Right lobe of liver (tissue), 6 donors: ENCODE measurements at regions not wholly inside any gene's neighbourhood (a gene's known extent, or its start where the extent isn't known, plus 50 kb on each side); places are given as distances from the start of the nearest gene placed in this dataset.

Experiments
- ATAC-seq, 4 donors: fragments of 200-7000 bp; cut with Tn5 transposase; one replicate each; pipeline ENCODE4 v1.9.1; 2020; ENCODE audit warnings: mild to moderate bottlenecking in 4 of 4, moderate library complexity in 4 of 4
- DNase-seq, 3 donors: peaks; one replicate each; pipeline ENCODE4 v3.0.0-alpha.2; 2020
- H3K27ac ChIP-seq, 3 donors: fragments of 200-600 bp; one replicate each; pipeline ENCODE4 v1.8.0; 2022
- H3K27me3 ChIP-seq, 2 donors: fragments of 200-600 bp; one replicate each; pipeline ENCODE4 v1.8.0; 2022
- H3K36me3 ChIP-seq, 4 donors: fragments of 200-600 bp; sonication (generic) in 1 of 4; one replicate each; pipeline versions ENCODE4 v1.5.1 to v1.8.0; 2017 to 2022; ENCODE audit warnings: control low read depth in 1 of 4
- H3K4me1 ChIP-seq, 4 donors: fragments of 200-600 bp; sonication (generic) in 1 of 4; one replicate each; pipeline versions ENCODE4 v1.5.1 to v1.8.0; 2017 to 2022; ENCODE audit warnings: control low read depth in 1 of 4
- H3K4me3 ChIP-seq, 3 donors: fragments of 200-600 bp; one replicate each; pipeline ENCODE4 v1.8.0; 2022
- H3K9me3 ChIP-seq, 4 donors: fragments of 200-600 bp; sonication (generic) in 1 of 4; one replicate each; pipeline versions ENCODE4 v1.5.1 to v1.8.0; 2017 to 2022; ENCODE audit warnings: control low read depth in 1 of 4
- POLR2A ChIP-seq: fragments of 450-650 bp; IDR thresholded peaks from one replicate; pipeline ENCODE4 v1.6.1; 2017; ENCODE audit warnings: antibody characterized with exemption, mild to moderate bottlenecking
- WGBS: methylation state at CpG from one replicate; pipeline ENCODE4 v1.1.6; 2018; ENCODE audit warnings: low coverage, low lambda C conversion rate; ENCODE audit not compliant: insufficient coverage; ENCODE audit errors: missing lambda C conversion rate; 5-methylcytosine and 5-hydroxymethylcytosine counted together
- intact Hi-C, 2 donors: fragments of 100-400 bp; cut with DNase I; formaldehyde crosslinking; loops; one replicate each; pipeline versions ENCODE4 v1.11.2 to v1.14.1; 2022
- TF ChIP-seq, protein P1 (sequence below), 4 donors: fragments of 200-600 bp in 3 of 4; fragments of 450-650 bp in 1 of 4; IDR thresholded peaks; one replicate each; pipeline versions ENCODE4 v1.5.1 to v1.8.0; 2016 to 2022; ENCODE audit warnings: antibody characterized with exemption in 4 of 4, mild to moderate bottlenecking in 2 of 4
- donor health status: DM: no; HTN: yes; CAD: no.
- donor health status: DM: no; HTN: no; CAD: no.
- donor health status: DM: no; HTN: no; CAD: no.
- donor health status: DM: no; HTN: yes; CAD: no.
- donor health status: DM: no; HTN: yes; CAD: no.

DNA sequence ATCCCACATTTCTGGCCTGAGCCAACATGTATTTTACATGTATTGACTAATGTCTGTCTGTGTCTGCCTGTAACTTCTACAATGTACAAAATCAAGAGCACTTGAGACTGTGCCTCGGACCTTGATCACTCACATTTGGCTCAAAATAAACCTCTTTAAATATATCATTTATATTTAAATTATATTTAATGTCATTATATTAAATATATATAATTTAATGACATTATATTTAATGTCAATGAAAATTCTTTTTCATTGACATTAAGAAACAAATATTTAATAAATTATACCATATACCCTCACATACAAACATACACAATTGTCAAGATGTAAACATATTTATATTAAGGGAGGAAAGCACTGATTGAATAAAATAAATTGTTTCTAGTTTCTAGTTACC is 1099.8 kb upstream of the CDH18 start:
- Histone ChIP-seq H3K9me3 (no peaks in the 10 kb centered on the region), H3K36me3 (no peaks in the 10 kb centered on the region), H3K4me1 (no peaks in the 10 kb centered on the region), H3K27ac (no peak overlapping the region), H3K27me3 (no peaks in the 10 kb centered on the region), H3K4me3 (no peak overlapping the region)
- no peak for ATAC-seq
- intact Hi-C loops = no loop called here
- WGBS = 26% methylated on average over 1 of the region's 1 CpG
- no peak for DNase-seq
- TF ChIP-seq, protein P1, sequence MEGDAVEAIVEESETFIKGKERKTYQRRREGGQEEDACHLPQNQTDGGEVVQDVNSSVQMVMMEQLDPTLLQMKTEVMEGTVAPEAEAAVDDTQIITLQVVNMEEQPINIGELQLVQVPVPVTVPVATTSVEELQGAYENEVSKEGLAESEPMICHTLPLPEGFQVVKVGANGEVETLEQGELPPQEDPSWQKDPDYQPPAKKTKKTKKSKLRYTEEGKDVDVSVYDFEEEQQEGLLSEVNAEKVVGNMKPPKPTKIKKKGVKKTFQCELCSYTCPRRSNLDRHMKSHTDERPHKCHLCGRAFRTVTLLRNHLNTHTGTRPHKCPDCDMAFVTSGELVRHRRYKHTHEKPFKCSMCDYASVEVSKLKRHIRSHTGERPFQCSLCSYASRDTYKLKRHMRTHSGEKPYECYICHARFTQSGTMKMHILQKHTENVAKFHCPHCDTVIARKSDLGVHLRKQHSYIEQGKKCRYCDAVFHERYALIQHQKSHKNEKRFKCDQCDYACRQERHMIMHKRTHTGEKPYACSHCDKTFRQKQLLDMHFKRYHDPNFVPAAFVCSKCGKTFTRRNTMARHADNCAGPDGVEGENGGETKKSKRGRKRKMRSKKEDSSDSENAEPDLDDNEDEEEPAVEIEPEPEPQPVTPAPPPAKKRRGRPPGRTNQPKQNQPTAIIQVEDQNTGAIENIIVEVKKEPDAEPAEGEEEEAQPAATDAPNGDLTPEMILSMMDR (IDR thresholded peaks at IDR 0.05) = no peak
- no peak for TF ChIP-seq POLR2A

DNA sequence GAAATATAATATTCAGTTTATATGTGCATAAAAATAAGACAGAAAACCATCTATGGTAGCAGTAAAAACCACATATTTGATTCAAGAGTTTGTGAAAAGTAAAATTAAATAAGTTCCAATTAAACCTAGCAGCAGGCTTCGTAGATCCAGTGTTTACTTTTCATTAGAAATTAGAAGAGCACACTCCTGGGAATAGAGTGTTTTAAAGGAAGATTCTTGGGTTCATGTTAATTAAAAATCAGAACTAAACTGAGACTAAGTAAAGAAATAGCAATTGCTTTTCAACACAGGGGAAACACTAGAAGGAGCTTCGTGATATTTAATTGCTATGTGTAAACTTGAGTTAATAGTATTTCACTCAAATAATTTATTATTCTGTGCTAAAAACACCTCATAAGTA is 1097.8 kb upstream of the CDH18 start:
- Histone ChIP-seq H3K27ac (no peak overlapping the region), H3K9me3 (no peaks in the 10 kb centered on the region), H3K36me3 (no peaks in the 10 kb centered on the region), H3K27me3 (no peaks in the 10 kb centered on the region), H3K4me1 (no peaks in the 10 kb centered on the region), H3K4me3 (no peak overlapping the region)
- DNase-seq (no peak), ATAC-seq (no peak)
- no peak for TF ChIP-seq POLR2A
- TF ChIP-seq, protein P1 (IDR thresholded peaks at IDR 0.05) = no peak
- intact Hi-C loops = no loop called here
- 44% methylated on average over 2 of the region's 2 CpGs for WGBS

DNA sequence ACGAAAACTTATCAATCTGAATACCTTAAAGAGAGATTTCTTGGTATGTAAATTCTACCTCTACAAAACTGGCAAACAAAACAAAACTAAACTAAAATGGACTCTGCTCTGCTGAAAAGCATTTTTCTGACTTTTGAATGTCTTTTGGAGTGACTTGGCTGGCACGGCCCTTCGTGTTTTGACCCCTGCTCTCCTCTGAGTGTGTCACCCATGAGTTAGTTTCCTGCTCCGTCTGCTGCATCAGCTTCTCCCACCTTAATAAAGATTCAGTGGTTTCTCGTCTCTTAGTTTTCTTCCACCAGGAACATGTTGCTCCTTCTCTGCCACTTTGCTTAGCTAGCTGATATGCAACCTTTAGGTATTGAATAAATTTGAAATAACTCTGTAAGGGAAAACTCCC is 1084.0 kb upstream of the CDH18 start:
- intact Hi-C loops = no loop called here
- H3K4me3 ChIP-seq = no peak overlapping the region
- H3K36me3 ChIP-seq = no peaks in the 10 kb centered on the region
- no peak for DNase-seq
- no peak overlapping the region for H3K27ac ChIP-seq
- no peaks in the 10 kb centered on the region for H3K27me3 ChIP-seq
- no peaks in the 10 kb centered on the region for H3K9me3 ChIP-seq
- 43% methylated on average over 5 of the region's 5 CpGs for whole genome bisulfite sequencing
- no peak for ATAC-seq
- H3K4me1 ChIP-seq = no peaks in the 10 kb centered on the region
- TF ChIP-seq, protein P1 (IDR thresholded peaks at IDR 0.05) = no peak
- TF ChIP-seq POLR2A = no peak

DNA sequence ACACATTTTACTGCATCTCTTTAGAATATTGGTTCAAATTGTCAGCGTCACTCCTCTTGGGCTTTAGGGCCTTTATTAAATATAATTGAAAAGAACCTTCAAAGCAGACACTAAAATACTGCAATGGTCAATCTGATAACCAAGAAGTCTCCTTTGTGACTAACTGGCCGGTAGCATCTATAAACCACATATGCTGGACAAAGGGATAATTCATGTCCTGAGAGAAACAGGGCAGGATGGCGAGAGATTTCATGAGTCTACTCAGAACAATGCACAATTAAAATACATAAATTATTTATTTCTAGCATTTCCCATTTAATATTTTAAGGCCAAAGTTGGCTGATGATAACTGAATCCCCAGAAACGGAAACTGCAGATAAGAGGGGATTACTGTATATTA is 1083.4 kb upstream of the CDH18 start:
- no peaks in the 10 kb centered on the region for H3K36me3 ChIP-seq
- no peak overlapping the region for H3K4me3 ChIP-seq
- H3K27ac ChIP-seq = no peak overlapping the region
- intact Hi-C loops = no loop called here
- ATAC-seq = no peak
- no peak for TF ChIP-seq POLR2A
- TF ChIP-seq, protein P1 (IDR thresholded peaks at IDR 0.05) = no peak
- H3K4me1 ChIP-seq = no peaks in the 10 kb centered on the region
- no peaks in the 10 kb centered on the region for H3K9me3 ChIP-seq
- H3K27me3 ChIP-seq = no peaks in the 10 kb centered on the region
- no peak for DNase-seq
- WGBS = 39% methylated on average over 4 of the region's 4 CpGs

DNA sequence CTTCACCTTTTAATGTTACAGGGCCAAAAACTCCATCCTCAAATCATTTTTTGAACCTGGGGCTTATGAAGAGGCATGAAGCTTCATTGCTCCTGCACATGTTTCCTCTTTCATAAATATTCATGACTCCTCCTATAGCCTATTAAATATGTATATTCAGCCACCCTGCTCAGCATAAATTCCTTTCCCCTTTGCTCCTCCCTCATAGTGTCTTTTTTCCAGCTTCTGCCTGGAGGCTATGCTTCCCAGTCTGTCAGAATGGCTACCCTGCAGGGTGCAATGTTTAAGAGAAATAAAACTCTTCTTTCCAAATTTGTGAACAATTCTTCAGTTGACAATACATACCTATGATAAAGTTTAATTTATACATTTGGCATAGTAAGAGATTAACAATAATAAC is 1082.9 kb upstream of the CDH18 start:
- Histone ChIP-seq H3K36me3 (no peaks in the 10 kb centered on the region), H3K9me3 (no peaks in the 10 kb centered on the region), H3K4me1 (no peaks in the 10 kb centered on the region), H3K27ac (no peak overlapping the region), H3K27me3 (no peaks in the 10 kb centered on the region), H3K4me3 (no peak overlapping the region)
- ATAC-seq (no peak), DNase-seq (no peak)
- no peak for TF ChIP-seq POLR2A
- TF ChIP-seq, protein P1 (IDR thresholded peaks at IDR 0.05) = no peak
- intact Hi-C loops = no loop called here
